ENCODE measurements at regions not wholly inside any gene's neighbourhood (a gene's known extent, or its start where the extent isn't known, plus 50 kb on each side); places are given as distances from the start of the nearest gene placed in this dataset.

DNA sequence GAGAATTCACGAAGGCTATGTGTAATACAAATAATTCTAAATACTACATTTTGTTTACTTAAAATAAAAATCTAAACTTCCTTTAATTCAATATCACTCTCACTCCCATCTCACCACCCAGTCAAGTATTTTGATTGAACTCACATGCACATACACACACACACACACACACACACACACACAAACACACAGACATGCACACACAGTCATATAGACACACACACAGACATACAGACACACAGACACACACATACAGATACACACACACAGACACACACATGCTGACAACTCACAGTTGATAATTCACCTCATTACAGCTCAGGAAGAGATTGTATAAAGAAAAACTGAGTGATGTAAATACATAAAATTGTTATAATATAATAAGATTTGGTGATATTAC is 559.8 kb upstream of the SLC35B3 start:
- TF ChIP-seq EZH2 (IDR thresholded peaks at IDR 0.05; ENCODE audit: insufficient read depth, low read length): no peak
- TF ChIP-seq, protein P1, sequence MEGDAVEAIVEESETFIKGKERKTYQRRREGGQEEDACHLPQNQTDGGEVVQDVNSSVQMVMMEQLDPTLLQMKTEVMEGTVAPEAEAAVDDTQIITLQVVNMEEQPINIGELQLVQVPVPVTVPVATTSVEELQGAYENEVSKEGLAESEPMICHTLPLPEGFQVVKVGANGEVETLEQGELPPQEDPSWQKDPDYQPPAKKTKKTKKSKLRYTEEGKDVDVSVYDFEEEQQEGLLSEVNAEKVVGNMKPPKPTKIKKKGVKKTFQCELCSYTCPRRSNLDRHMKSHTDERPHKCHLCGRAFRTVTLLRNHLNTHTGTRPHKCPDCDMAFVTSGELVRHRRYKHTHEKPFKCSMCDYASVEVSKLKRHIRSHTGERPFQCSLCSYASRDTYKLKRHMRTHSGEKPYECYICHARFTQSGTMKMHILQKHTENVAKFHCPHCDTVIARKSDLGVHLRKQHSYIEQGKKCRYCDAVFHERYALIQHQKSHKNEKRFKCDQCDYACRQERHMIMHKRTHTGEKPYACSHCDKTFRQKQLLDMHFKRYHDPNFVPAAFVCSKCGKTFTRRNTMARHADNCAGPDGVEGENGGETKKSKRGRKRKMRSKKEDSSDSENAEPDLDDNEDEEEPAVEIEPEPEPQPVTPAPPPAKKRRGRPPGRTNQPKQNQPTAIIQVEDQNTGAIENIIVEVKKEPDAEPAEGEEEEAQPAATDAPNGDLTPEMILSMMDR (IDR thresholded peaks at IDR 0.05; ENCODE audit: insufficient read depth, low read depth, low read length): no peak
